ENCODE measurements at regions not wholly inside any gene's neighbourhood (a gene's known extent, or its start where the extent isn't known, plus 50 kb on each side); places are given as distances from the start of the nearest gene placed in this dataset.

- Histone ChIP-seq H3K9me3 (ENCODE audit: control insufficient read depth in 3 of 3, low read length in 3 of 3) (peaks cover 0 to 2% (median 0%) of the 10 kb centered on the region in 3 donors), H3K27ac (ENCODE audit: low read depth, low read length) (no peak overlapping the region), H3K36me3 (ENCODE audit: control insufficient read depth in 3 of 3, insufficient read depth in 3 of 3, low read length in 3 of 3) (no peaks in the 10 kb centered on the region), H3K4me3 (ENCODE audit: low read length in 3 of 3) (no peak overlapping the region), H3K27me3 (ENCODE audit: control insufficient read depth in 3 of 3, insufficient read depth in 3 of 3, low read length in 3 of 3) (no peaks in the 10 kb centered on the region), H3K9ac (ENCODE audit: low read depth in 1 of 3, low read length in 3 of 3) (no peak overlapping the region), H3K4me1 (ENCODE audit: control insufficient read depth in 3 of 3, insufficient read depth in 3 of 3, low read length in 3 of 3) (no peaks in the 10 kb centered on the region)
These were observed 681.5 kb upstream of the ACO1 start for GRCh38 chr9:31702957-31703356.

GRCh38 chr9:31715250-31715649 is 669.2 kb upstream of the ACO1 start:
- Histone ChIP-seq H3K27me3 (ENCODE audit: control insufficient read depth in 3 of 3, insufficient read depth in 3 of 3, low read length in 3 of 3) (no peaks in the 10 kb centered on the region), H3K36me3 (ENCODE audit: control insufficient read depth in 3 of 3, insufficient read depth in 3 of 3, low read length in 3 of 3) (no peaks in the 10 kb centered on the region), H3K9ac (ENCODE audit: low read depth in 1 of 3, low read length in 3 of 3) (no peak overlapping the region), H3K4me3 (ENCODE audit: low read length in 3 of 3) (no peak overlapping the region), H3K4me1 (ENCODE audit: control insufficient read depth in 3 of 3, insufficient read depth in 3 of 3, low read length in 3 of 3) (no peaks in the 10 kb centered on the region), H3K9me3 (ENCODE audit: control insufficient read depth in 3 of 3, low read length in 3 of 3) (no peaks in the 10 kb centered on the region), H3K27ac (ENCODE audit: low read depth, low read length) (no peak overlapping the region)

- H3K27ac ChIP-seq (ENCODE audit: low read depth, low read length): no peak overlapping the region
- H3K36me3 ChIP-seq (ENCODE audit: control insufficient read depth in 3 of 3, insufficient read depth in 3 of 3, low read length in 3 of 3): no peaks in the 10 kb centered on the region
- no peak overlapping the region for H3K9ac ChIP-seq (ENCODE audit: low read depth in 1 of 3, low read length in 3 of 3)
- no peaks in the 10 kb centered on the region for H3K27me3 ChIP-seq (ENCODE audit: control insufficient read depth in 3 of 3, insufficient read depth in 3 of 3, low read length in 3 of 3)
- H3K9me3 ChIP-seq (ENCODE audit: control insufficient read depth in 3 of 3, low read length in 3 of 3): no peaks in the 10 kb centered on the region
- H3K4me3 ChIP-seq (ENCODE audit: low read length in 3 of 3): no peak overlapping the region
- no peaks in the 10 kb centered on the region for H3K4me1 ChIP-seq (ENCODE audit: control insufficient read depth in 3 of 3, insufficient read depth in 3 of 3, low read length in 3 of 3)
These were observed 665.2 kb upstream of the ACO1 start for GRCh38 chr9:31719262-31719661.

- Histone ChIP-seq H3K4me3 (ENCODE audit: low read length in 3 of 3) (no peak overlapping the region), H3K27me3 (ENCODE audit: control insufficient read depth in 3 of 3, insufficient read depth in 3 of 3, low read length in 3 of 3) (no peaks in the 10 kb centered on the region), H3K4me1 (ENCODE audit: control insufficient read depth in 3 of 3, insufficient read depth in 3 of 3, low read length in 3 of 3) (no peaks in the 10 kb centered on the region)
These were observed 654.0 kb upstream of the ACO1 start for GRCh38 chr9:31730398-31730797.

GRCh38 chr9:31733166-31733565 is 651.3 kb upstream of the ACO1 start:
- H3K9me3 ChIP-seq (ENCODE audit: control insufficient read depth in 3 of 3, low read length in 3 of 3): no peaks in the 10 kb centered on the region
- H3K4me3 ChIP-seq (ENCODE audit: low read length in 3 of 3): no peak overlapping the region
- no peaks in the 10 kb centered on the region for H3K36me3 ChIP-seq (ENCODE audit: control insufficient read depth in 3 of 3, insufficient read depth in 3 of 3, low read length in 3 of 3)
- H3K27me3 ChIP-seq (ENCODE audit: control insufficient read depth in 3 of 3, insufficient read depth in 3 of 3, low read length in 3 of 3): no peaks in the 10 kb centered on the region
- H3K27ac ChIP-seq (ENCODE audit: low read depth, low read length): no peak overlapping the region
- no peaks in the 10 kb centered on the region for H3K4me1 ChIP-seq (ENCODE audit: control insufficient read depth in 3 of 3, insufficient read depth in 3 of 3, low read length in 3 of 3)
- no peak overlapping the region for H3K9ac ChIP-seq (ENCODE audit: low read depth in 1 of 3, low read length in 3 of 3)

More at GRCh38 chr9:31730398-31730797, 654.0 kb upstream of the ACO1 start:
- no peaks in the 10 kb centered on the region for H3K9me3 ChIP-seq (ENCODE audit: control insufficient read depth in 3 of 3, low read length in 3 of 3)
- H3K27ac ChIP-seq (ENCODE audit: low read depth, low read length): no peak overlapping the region
- no peak overlapping the region for H3K9ac ChIP-seq (ENCODE audit: low read depth in 1 of 3, low read length in 3 of 3)
- no peaks in the 10 kb centered on the region for H3K36me3 ChIP-seq (ENCODE audit: control insufficient read depth in 3 of 3, insufficient read depth in 3 of 3, low read length in 3 of 3)

- no peak overlapping the region for H3K27ac ChIP-seq (ENCODE audit: low read depth, low read length)
- no peak overlapping the region for H3K9ac ChIP-seq (ENCODE audit: low read depth in 1 of 3, low read length in 3 of 3)
- H3K4me1 ChIP-seq (ENCODE audit: control insufficient read depth in 3 of 3, insufficient read depth in 3 of 3, low read length in 3 of 3): no peaks in the 10 kb centered on the region
- no peaks in the 10 kb centered on the region for H3K36me3 ChIP-seq (ENCODE audit: control insufficient read depth in 3 of 3, insufficient read depth in 3 of 3, low read length in 3 of 3)
- no peaks in the 10 kb centered on the region for H3K9me3 ChIP-seq (ENCODE audit: control insufficient read depth in 3 of 3, low read length in 3 of 3)
- H3K4me3 ChIP-seq (ENCODE audit: low read length in 3 of 3): no peak overlapping the region
- no peaks in the 10 kb centered on the region for H3K27me3 ChIP-seq (ENCODE audit: control insufficient read depth in 3 of 3, insufficient read depth in 3 of 3, low read length in 3 of 3)
These were observed 647.8 kb upstream of the ACO1 start for GRCh38 chr9:31736581-31737179.

GRCh38 chr9:31740705-31741104 is 643.7 kb upstream of the ACO1 start:
- no peak overlapping the region for H3K27ac ChIP-seq (ENCODE audit: low read depth, low read length)
- H3K36me3 ChIP-seq (ENCODE audit: control insufficient read depth in 3 of 3, insufficient read depth in 3 of 3, low read length in 3 of 3): no peaks in the 10 kb centered on the region
- H3K9me3 ChIP-seq (ENCODE audit: control insufficient read depth in 3 of 3, low read length in 3 of 3): no peaks in the 10 kb centered on the region
- no peak overlapping the region for H3K9ac ChIP-seq (ENCODE audit: low read depth in 1 of 3, low read length in 3 of 3)
- H3K4me3 ChIP-seq (ENCODE audit: low read length in 3 of 3): no peak overlapping the region
- H3K4me1 ChIP-seq (ENCODE audit: control insufficient read depth in 3 of 3, insufficient read depth in 3 of 3, low read length in 3 of 3): no peaks in the 10 kb centered on the region
- no peaks in the 10 kb centered on the region for H3K27me3 ChIP-seq (ENCODE audit: control insufficient read depth in 3 of 3, insufficient read depth in 3 of 3, low read length in 3 of 3)

- Histone ChIP-seq H3K27ac (ENCODE audit: low read depth, low read length) (no peak overlapping the region), H3K9me3 (ENCODE audit: control insufficient read depth in 3 of 3, low read length in 3 of 3) (no peaks in the 10 kb centered on the region), H3K4me3 (ENCODE audit: low read length in 3 of 3) (no peak overlapping the region), H3K36me3 (ENCODE audit: control insufficient read depth in 3 of 3, insufficient read depth in 3 of 3, low read length in 3 of 3) (no peaks in the 10 kb centered on the region), H3K9ac (ENCODE audit: low read depth in 1 of 3, low read length in 3 of 3) (no peak overlapping the region), H3K4me1 (ENCODE audit: control insufficient read depth in 3 of 3, insufficient read depth in 3 of 3, low read length in 3 of 3) (no peaks in the 10 kb centered on the region), H3K27me3 (ENCODE audit: control insufficient read depth in 3 of 3, insufficient read depth in 3 of 3, low read length in 3 of 3) (no peaks in the 10 kb centered on the region)
These were observed 639.9 kb upstream of the ACO1 start for GRCh38 chr9:31744589-31744988.

GRCh38 chr9:31745468-31745867 is 639.0 kb upstream of the ACO1 start:
- no peak overlapping the region for H3K9ac ChIP-seq (ENCODE audit: low read depth in 1 of 3, low read length in 3 of 3)
- no peaks in the 10 kb centered on the region for H3K36me3 ChIP-seq (ENCODE audit: control insufficient read depth in 3 of 3, insufficient read depth in 3 of 3, low read length in 3 of 3)
- no peaks in the 10 kb centered on the region for H3K27me3 ChIP-seq (ENCODE audit: control insufficient read depth in 3 of 3, insufficient read depth in 3 of 3, low read length in 3 of 3)
- peak overlapping the region; percentile 2 for H3K27ac ChIP-seq (ENCODE audit: low read depth, low read length)
- no peaks in the 10 kb centered on the region for H3K4me1 ChIP-seq (ENCODE audit: control insufficient read depth in 3 of 3, insufficient read depth in 3 of 3, low read length in 3 of 3)
- H3K9me3 ChIP-seq (ENCODE audit: control insufficient read depth in 3 of 3, low read length in 3 of 3): no peaks in the 10 kb centered on the region
- H3K4me3 ChIP-seq (ENCODE audit: low read length in 3 of 3): no peak overlapping the region

- Histone ChIP-seq H3K9me3 (ENCODE audit: control insufficient read depth in 3 of 3, low read length in 3 of 3) (no peaks in the 10 kb centered on the region), H3K27ac (ENCODE audit: low read depth, low read length) (no peak overlapping the region), H3K9ac (ENCODE audit: low read depth in 1 of 3, low read length in 3 of 3) (no peak overlapping the region), H3K4me1 (ENCODE audit: control insufficient read depth in 3 of 3, insufficient read depth in 3 of 3, low read length in 3 of 3) (no peaks in the 10 kb centered on the region), H3K4me3 (ENCODE audit: low read length in 3 of 3) (no peak overlapping the region), H3K36me3 (ENCODE audit: control insufficient read depth in 3 of 3, insufficient read depth in 3 of 3, low read length in 3 of 3) (no peaks in the 10 kb centered on the region), H3K27me3 (ENCODE audit: control insufficient read depth in 3 of 3, insufficient read depth in 3 of 3, low read length in 3 of 3) (no peaks in the 10 kb centered on the region)
These were observed 638.6 kb upstream of the ACO1 start for GRCh38 chr9:31745886-31746285.

- no peaks in the 10 kb centered on the region for H3K4me1 ChIP-seq (ENCODE audit: control insufficient read depth in 3 of 3, insufficient read depth in 3 of 3, low read length in 3 of 3)
- H3K27me3 ChIP-seq (ENCODE audit: control insufficient read depth in 3 of 3, insufficient read depth in 3 of 3, low read length in 3 of 3): no peaks in the 10 kb centered on the region
- H3K9me3 ChIP-seq (ENCODE audit: control insufficient read depth in 3 of 3, low read length in 3 of 3): no peaks in the 10 kb centered on the region
- H3K36me3 ChIP-seq (ENCODE audit: control insufficient read depth in 3 of 3, insufficient read depth in 3 of 3, low read length in 3 of 3): no peaks in the 10 kb centered on the region
- no peak overlapping the region for H3K4me3 ChIP-seq (ENCODE audit: low read length in 3 of 3)
- no peak overlapping the region for H3K9ac ChIP-seq (ENCODE audit: low read depth in 1 of 3, low read length in 3 of 3)
- H3K27ac ChIP-seq (ENCODE audit: low read depth, low read length): no peak overlapping the region
These were observed 630.7 kb upstream of the ACO1 start for GRCh38 chr9:31753756-31754155.

Measured in skeletal muscle tissue (tissue), 3 donors.